ENCODE measurements at regions not wholly inside any gene's neighbourhood (a gene's known extent, or its start where the extent isn't known, plus 50 kb on each side); places are given as distances from the start of the nearest gene placed in this dataset.

- TF ChIP-seq POLR2AphosphoS5 (IDR thresholded peaks at IDR 0.05; ENCODE audit: low read depth, low read length) (no peak), TAF1 (IDR thresholded peaks at IDR 0.05; ENCODE audit: low read depth, low read length) (no peak), EGR1 (IDR thresholded peaks at IDR 0.05; ENCODE audit: borderline replicate concordance, low read depth, low read length) (no peak), CEBPB (IDR thresholded peaks at IDR 0.05; ENCODE audit: low read depth, low read length) (no peak), CTCF (IDR thresholded peaks at IDR 0.05; ENCODE audit: control extremely low read depth in 1 of 3, insufficient read depth in 1 of 3, low read depth in 1 of 3, low read length in 3 of 3) (no peak), USF2 (IDR thresholded peaks at IDR 0.05; ENCODE audit: low read length) (no peak), ZNF274 (IDR thresholded peaks at IDR 0.05; ENCODE audit: borderline replicate concordance, extremely low read depth, low read length) (no peak), RFX5 (IDR thresholded peaks at IDR 0.05; ENCODE audit: borderline replicate concordance, low read depth, low read length) (no peak)
These were observed 51.0 kb upstream of the ZNF532 start for GRCh38 chr18:58813561-58814225.

All from H1 (cell line).